Tibial artery (tissue), 4 donors: ENCODE measurements at regions not wholly inside any gene's neighbourhood (a gene's known extent, or its start where the extent isn't known, plus 50 kb on each side); places are given as distances from the start of the nearest gene placed in this dataset.
A peak's percentile ranks its signal among the peaks of the same experiment; 100 is the strongest.

Source experiments
- DNase-seq, 2 donors: peaks; one replicate each; pipeline ENCODE4 v3.0.0-alpha.2; 2019
- H3K27ac ChIP-seq, 2 donors: fragments of 200-600 bp; sonication (generic) in 1 of 2; 1 replicate in 1 of 2; 2 replicates in 1 of 2; pipeline ENCODE4 v1.5.1; 2018 to 2019; ENCODE audit warnings: mild to moderate bottlenecking in 1 of 2
- H3K27me3 ChIP-seq, 2 donors: fragments of 200-600 bp; sonication (generic) in 1 of 2; one replicate each; pipeline versions ENCODE4 v1.5.1 to v1.6.0; 2016 to 2019
- H3K36me3 ChIP-seq, 3 donors: fragments of 200-600 bp; sonication (generic) in 2 of 3; one replicate each; pipeline ENCODE4 v1.5.1; 2016 to 2019; ENCODE audit warnings: mild to moderate bottlenecking in 2 of 3
- H3K4me1 ChIP-seq, 4 donors: fragments of 200-600 bp; sonication (generic) in 2 of 4; 1 replicate in 3 of 4; 2 replicates in 1 of 4; pipeline ENCODE4 v1.5.1; 2016 to 2019
- H3K4me3 ChIP-seq, 2 donors: fragments of 200-600 bp; sonication (generic) in 1 of 2; 1 replicate in 1 of 2; 2 replicates in 1 of 2; pipeline ENCODE4 v1.5.1; 2018 to 2019; ENCODE audit warnings: mild to moderate bottlenecking in 2 of 2
- H3K9me3 ChIP-seq, 3 donors: fragments of 200-600 bp; sonication (generic) in 1 of 3; one replicate each; pipeline ENCODE4 v1.5.1; 2016 to 2019
- CTCF ChIP-seq, 2 experiments: fragments of 200-600 bp in 1 of 2; fragments of 450-650 bp in 1 of 2; IDR thresholded peaks; one replicate each; pipeline ENCODE4 v1.5.1; 2017 to 2019; ENCODE audit warnings: antibody characterized with exemption in 2 of 2, mild to moderate bottlenecking in 1 of 2, moderate library complexity in 1 of 2
- intact Hi-C: fragments of 100-400 bp; cut with DNase I; formaldehyde crosslinking; loops from one replicate; pipeline ENCODE4 v1.15.0; 2023; ENCODE audit warnings: low total_unique reads

GRCh38 chr1:177780096-177780700 lies 189.7 kb downstream of the SEC16B start:
- no peak for DNase-seq
- intact Hi-C loops, result loop anchor here (5.0 kb wide), 1 partner anchor 883 kb away; no protein-coding TSS in a partner anchor
- H3K4me3 ChIP-seq, result no peak overlapping the region
- H3K36me3 ChIP-seq, result no peaks in the 10 kb centered on the region
- H3K9me3 ChIP-seq, result no peaks in the 10 kb centered on the region
- peaks cover 0 to 3% (median 0%) of the 10 kb centered on the region in 4 donors for H3K4me1 ChIP-seq
- H3K27ac ChIP-seq, result no peak overlapping the region
- H3K27me3 ChIP-seq, result peaks cover 0 to 11% of the 10 kb centered on the region in 2 donors
- peak; percentile 33 to 46 for TF ChIP-seq CTCF (IDR thresholded peaks at IDR 0.05)

- Histone ChIP-seq H3K9me3 (peaks cover 0 to 5% (median 2%) of the 10 kb centered on the region in 3 donors), H3K27me3 (peaks cover 0 to 9% of the 10 kb centered on the region in 2 donors), H3K4me1 (peaks cover 0 to 3% (median 0%) of the 10 kb centered on the region in 4 donors), H3K36me3 (no peaks in the 10 kb centered on the region), H3K27ac (no peak overlapping the region), H3K4me3 (no peak overlapping the region)
- TF ChIP-seq CTCF (IDR thresholded peaks at IDR 0.05), result no peak
- no peak for DNase-seq
- intact Hi-C loops, result no loop called here
Observed at GRCh38 chr1:177779166-177779965, 190.5 kb downstream of the SEC16B start.

- H3K4me3 ChIP-seq, result no peak overlapping the region
- H3K9me3 ChIP-seq, result peaks cover 0 to 19% (median 8%) of the 10 kb centered on the region in 3 donors
- H3K27ac ChIP-seq, result no peak overlapping the region
- no peak for DNase-seq
- no peak for TF ChIP-seq CTCF (IDR thresholded peaks at IDR 0.05)
- H3K27me3 ChIP-seq, result peaks cover 0 to 4% of the 10 kb centered on the region in 2 donors
- intact Hi-C loops, result no loop called here
- peaks cover 0 to 3% (median 0%) of the 10 kb centered on the region in 4 donors for H3K4me1 ChIP-seq
- no peaks in the 10 kb centered on the region for H3K36me3 ChIP-seq
Observed at GRCh38 chr1:177775924-177776323, 193.9 kb downstream of the SEC16B start.

GRCh38 chr1:177772386-177772960 lies 197.4 kb downstream of the SEC16B start:
- no peak for TF ChIP-seq CTCF (IDR thresholded peaks at IDR 0.05)
- H3K36me3 ChIP-seq, result no peaks in the 10 kb centered on the region
- H3K4me3 ChIP-seq, result no peak overlapping the region
- no peaks in the 10 kb centered on the region for H3K27me3 ChIP-seq
- peaks cover 0 to 19% (median 8%) of the 10 kb centered on the region in 3 donors for H3K9me3 ChIP-seq
- H3K27ac ChIP-seq, result no peak overlapping the region
- intact Hi-C loops, result no loop called here
- no peaks in the 10 kb centered on the region for H3K4me1 ChIP-seq
- no peak for DNase-seq

GRCh38 chr1:177771688-177772087 lies 198.2 kb downstream of the SEC16B start:
- H3K4me3 ChIP-seq, result no peak overlapping the region
- H3K27me3 ChIP-seq, result no peaks in the 10 kb centered on the region
- H3K4me1 ChIP-seq, result no peaks in the 10 kb centered on the region
- DNase-seq, result no peak
- intact Hi-C loops, result no loop called here
- no peak overlapping the region for H3K27ac ChIP-seq
- peaks cover 0 to 19% (median 8%) of the 10 kb centered on the region in 3 donors for H3K9me3 ChIP-seq
- no peak for TF ChIP-seq CTCF (IDR thresholded peaks at IDR 0.05)
- no peaks in the 10 kb centered on the region for H3K36me3 ChIP-seq
